Kidney (tissue), 13 donors: ENCODE measurements at regions not wholly inside any gene's neighbourhood (a gene's known extent, or its start where the extent isn't known, plus 50 kb on each side); places are given as distances from the start of the nearest gene placed in this dataset.

Experiments used
- DNase-seq, 5 donors: peaks; one replicate each; pipeline ENCODE4 v3.0.0-alpha.2; 2013 to 2020
- FAIRE-seq: peaks from 2 replicates; lab custom pipeline; 2012; peaks lifted over from hg19 to GRCh38; lab: Jason Lieb, UNC
- H3K27ac ChIP-seq, 2 donors: one replicate each; pipeline ENCODE4 v1.7.0; 2013; ENCODE audit warnings: low read depth in 2 of 2, low read length in 2 of 2, inconsistent platforms in 1 of 2
- H3K27me3 ChIP-seq: one replicate; pipeline ENCODE4 v1.7.1; 2013; ENCODE audit warnings: low read length, inconsistent platforms; ENCODE audit not compliant: control insufficient read depth, insufficient read depth
- H3K36me3 ChIP-seq, 3 donors: one replicate each; pipeline versions ENCODE4 v1.7.0 to v1.7.1; 2013; ENCODE audit warnings: low read length in 3 of 3, control low read depth in 1 of 3, inconsistent platforms in 1 of 3; ENCODE audit not compliant: insufficient read depth in 3 of 3, control insufficient read depth in 2 of 3
- H3K4me1 ChIP-seq, 3 donors: one replicate each; pipeline versions ENCODE4 v1.7.0 to v1.7.1; 2013; ENCODE audit warnings: low read length in 3 of 3, inconsistent platforms in 1 of 3, low read depth in 1 of 3; ENCODE audit not compliant: control insufficient read depth in 2 of 3, insufficient read depth in 2 of 3
- H3K4me3 ChIP-seq, 3 donors: one replicate each; pipeline versions ENCODE4 v1.7.0 to v1.8.1; 2013; ENCODE audit warnings: low read length in 3 of 3, control low read depth in 1 of 3, inconsistent platforms in 1 of 3
- H3K9ac ChIP-seq, 3 donors: one replicate each; pipeline versions ENCODE4 v1.7.0 to v1.7.1; 2013; ENCODE audit warnings: low read length in 3 of 3, control low read depth in 1 of 3, inconsistent platforms in 1 of 3
- H3K9me3 ChIP-seq, 3 donors: one replicate each; pipeline versions ENCODE4 v1.7.0 to v1.7.1; 2013; ENCODE audit warnings: low read length in 3 of 3, control low read depth in 1 of 3, inconsistent platforms in 1 of 3; ENCODE audit not compliant: control insufficient read depth in 2 of 3, insufficient read depth in 1 of 3
- CTCF ChIP-seq: IDR thresholded peaks from 3 replicates; pipeline ENCODE4 v1.5.1; 2012; ENCODE audit warnings: mild to moderate bottlenecking, moderate library complexity, borderline replicate concordance; ENCODE audit not compliant: insufficient read depth; ENCODE audit errors: extremely low read depth
- intact Hi-C: fragments of 100-400 bp; cut with DNase I; formaldehyde crosslinking; loops from one replicate; pipeline ENCODE4 v1.11.1; 2022
- donor health status: control.
- donor health status: control.
- donor health status: control.
- donor health status: control.
- donor health status: control.
- donor health status: DM: yes; HTN: yes; CAD: no.
- donor health status: Normal renal cell carcinoma (clear cell type).

- Histone ChIP-seq H3K27ac (no peak overlapping the region), H3K9ac (no peak overlapping the region), H3K4me3 (no peak overlapping the region), H3K27me3 (no peaks in the 10 kb centered on the region), H3K36me3 (no peaks in the 10 kb centered on the region), H3K9me3 (peaks cover 0 to 3% (median 0%) of the 10 kb centered on the region in 3 donors), H3K4me1 (peaks cover 0 to under 1% (median 0%) of the 10 kb centered on the region in 3 donors)
- no peak for TF ChIP-seq CTCF
- intact Hi-C loops, result no loop called here
- FAIRE-seq, result no peak
- DNase-seq, result no peak
Measured at GRCh38 chr16:35636480-35637230, 2177.2 kb downstream of the TP53TG3F start.

GRCh38 chr16:35637683-35638082, 2178.3 kb downstream of the TP53TG3F start:
- Histone ChIP-seq H3K4me1 (no peaks in the 10 kb centered on the region), H3K27ac (no peak overlapping the region), H3K9me3 (peaks cover 0 to 3% (median 0%) of the 10 kb centered on the region in 3 donors), H3K4me3 (no peak overlapping the region), H3K27me3 (no peaks in the 10 kb centered on the region), H3K36me3 (no peaks in the 10 kb centered on the region), H3K9ac (no peak overlapping the region)
- intact Hi-C loops, result no loop called here
- DNase-seq (no peak), FAIRE-seq (no peak)
- TF ChIP-seq CTCF, result no peak

GRCh38 chr16:35639233-35640205, 2180.1 kb downstream of the TP53TG3F start:
- H3K4me3 ChIP-seq, result no peak overlapping the region
- no peak for FAIRE-seq
- no peaks in the 10 kb centered on the region for H3K4me1 ChIP-seq
- DNase-seq, result no peak
- H3K27me3 ChIP-seq, result no peaks in the 10 kb centered on the region
- no peak overlapping the region for H3K9ac ChIP-seq
- no peaks in the 10 kb centered on the region for H3K36me3 ChIP-seq
- intact Hi-C loops, result no loop called here
- peaks cover 0 to 3% (median 0%) of the 10 kb centered on the region in 3 donors for H3K9me3 ChIP-seq
- H3K27ac ChIP-seq, result no peak overlapping the region
- no peak for TF ChIP-seq CTCF
